ENCODE measurements at regions not wholly inside any gene's neighbourhood (a gene's known extent, or its start where the extent isn't known, plus 50 kb on each side); places are given as distances from the start of the nearest gene placed in this dataset.

GRCh38 chr9:30996761-30997160 is 1387.7 kb upstream of the ACO1 start:
- Histone ChIP-seq H3K9me3 (no peaks in the 10 kb centered on the region), H3K4me1 (no peaks in the 10 kb centered on the region), H3K27me3 (no peaks in the 10 kb centered on the region), H3K4me3 (no peak overlapping the region), H3K27ac (no peak overlapping the region), H3K36me3 (ENCODE audit: low read depth, missing control alignments) (no peaks in the 10 kb centered on the region)
- TF ChIP-seq POLR2A (IDR thresholded peaks at IDR 0.05) (no peak), CTCF (IDR thresholded peaks at IDR 0.05) (no peak)
- intact Hi-C loops (cut with DNase I; ENCODE audit: low total_unique reads), result no loop called here
- WGBS, 2 donors, result 35 to 47% methylated on average over 1 of the region's 1 CpG
- no peak for DNase-seq

DNA sequence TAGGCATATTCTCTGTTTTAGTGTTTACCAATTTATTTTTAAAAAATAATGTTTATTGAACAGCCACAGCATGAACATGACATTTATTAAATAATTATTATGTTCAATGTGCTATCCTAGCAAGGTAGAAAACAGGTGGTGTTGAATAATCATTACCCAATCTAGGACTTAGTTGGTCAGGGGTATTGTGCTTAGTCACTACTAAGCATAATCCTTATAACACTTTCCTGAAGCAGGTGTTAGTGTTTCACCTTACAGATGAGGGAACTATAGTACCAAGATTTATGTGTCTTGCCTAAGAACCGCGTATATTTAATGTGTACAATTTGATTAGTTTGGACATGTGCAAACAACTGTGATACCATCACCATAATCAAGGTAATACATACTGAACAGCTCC is 1387.2 kb upstream of the ACO1 start:
- Histone ChIP-seq H3K4me1 (no peaks in the 10 kb centered on the region), H3K4me3 (no peak overlapping the region), H3K27ac (no peak overlapping the region), H3K9me3 (no peaks in the 10 kb centered on the region), H3K27me3 (no peaks in the 10 kb centered on the region), H3K36me3 (ENCODE audit: low read depth, missing control alignments) (no peaks in the 10 kb centered on the region)
- no peak for TF ChIP-seq POLR2A (IDR thresholded peaks at IDR 0.05)
- TF ChIP-seq CTCF (IDR thresholded peaks at IDR 0.05), result no peak
- no peak for DNase-seq
- intact Hi-C loops (cut with DNase I; ENCODE audit: low total_unique reads), result no loop called here
- WGBS, 2 donors, result 22 to 34% methylated on average over 2 of the region's 2 CpGs

DNA sequence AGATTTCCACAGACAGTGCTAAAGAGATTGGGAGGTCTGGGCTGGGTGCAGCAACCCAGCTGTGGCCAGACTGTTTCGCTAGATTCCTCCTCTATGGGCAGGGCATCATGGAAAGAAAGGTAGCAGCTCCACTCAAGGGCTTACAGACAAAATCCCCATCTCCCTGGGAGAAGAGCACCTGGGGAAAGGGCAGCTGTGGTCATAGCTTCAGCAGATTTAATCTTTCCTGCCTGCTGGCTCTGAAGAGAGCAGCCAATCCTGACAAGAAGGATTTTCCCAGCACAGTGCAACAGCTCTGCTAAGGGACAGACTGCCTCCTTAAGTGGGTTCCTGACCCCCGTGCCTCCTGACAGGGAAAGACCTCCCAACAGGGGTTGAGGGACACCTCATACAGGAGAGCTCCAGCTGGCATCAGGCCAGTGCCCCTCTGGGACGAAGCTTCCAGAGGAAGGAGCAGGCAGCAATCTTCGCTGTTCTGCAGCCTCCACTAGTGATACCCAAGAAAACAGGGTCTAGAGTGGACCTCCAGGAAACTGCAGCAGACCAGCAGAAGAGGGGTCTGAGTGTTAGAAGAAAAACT is 1379.3 kb upstream of the ACO1 start:
- intact Hi-C loops (cut with DNase I; ENCODE audit: low total_unique reads), result no loop called here
- H3K27ac ChIP-seq, result no peak overlapping the region
- H3K9me3 ChIP-seq, result no peaks in the 10 kb centered on the region
- TF ChIP-seq POLR2A (IDR thresholded peaks at IDR 0.05), result no peak
- TF ChIP-seq CTCF (IDR thresholded peaks at IDR 0.05), result no peak
- no peak overlapping the region for H3K4me3 ChIP-seq
- H3K36me3 ChIP-seq (ENCODE audit: low read depth, missing control alignments), result no peaks in the 10 kb centered on the region
- H3K27me3 ChIP-seq, result no peaks in the 10 kb centered on the region
- DNase-seq, result no peak
- H3K4me1 ChIP-seq, result no peaks in the 10 kb centered on the region
- 90 to 92% methylated on average over 3 to 4 of the region's 4 CpGs for WGBS, 2 donors

DNA sequence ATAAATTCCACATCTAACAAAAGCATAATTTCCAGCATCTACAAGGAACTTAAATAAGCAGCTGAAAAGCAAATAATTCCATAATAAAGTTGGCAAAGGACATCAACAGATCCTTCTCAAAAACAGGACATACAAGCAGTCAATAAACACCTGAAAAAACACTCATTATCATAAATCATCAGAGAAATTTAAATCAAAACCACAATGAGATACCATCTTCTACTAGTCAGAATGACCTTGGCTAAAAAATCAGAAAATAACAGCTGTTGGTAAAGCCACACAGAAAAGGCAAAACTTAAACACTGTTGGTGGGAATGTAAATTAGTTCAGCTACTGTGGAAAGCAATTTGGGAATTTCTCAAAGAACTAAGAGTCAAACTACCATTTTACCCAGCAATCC is 1371.1 kb upstream of the ACO1 start:
- H3K9me3 ChIP-seq, result no peaks in the 10 kb centered on the region
- intact Hi-C loops (cut with DNase I; ENCODE audit: low total_unique reads), result no loop called here
- H3K27me3 ChIP-seq, result no peaks in the 10 kb centered on the region
- H3K27ac ChIP-seq, result no peak overlapping the region
- H3K4me3 ChIP-seq, result no peak overlapping the region
- no peaks in the 10 kb centered on the region for H3K36me3 ChIP-seq (ENCODE audit: low read depth, missing control alignments)
- TF ChIP-seq POLR2A (IDR thresholded peaks at IDR 0.05) (no peak), CTCF (IDR thresholded peaks at IDR 0.05) (no peak)
- H3K4me1 ChIP-seq, result no peaks in the 10 kb centered on the region
- no peak for DNase-seq

DNA sequence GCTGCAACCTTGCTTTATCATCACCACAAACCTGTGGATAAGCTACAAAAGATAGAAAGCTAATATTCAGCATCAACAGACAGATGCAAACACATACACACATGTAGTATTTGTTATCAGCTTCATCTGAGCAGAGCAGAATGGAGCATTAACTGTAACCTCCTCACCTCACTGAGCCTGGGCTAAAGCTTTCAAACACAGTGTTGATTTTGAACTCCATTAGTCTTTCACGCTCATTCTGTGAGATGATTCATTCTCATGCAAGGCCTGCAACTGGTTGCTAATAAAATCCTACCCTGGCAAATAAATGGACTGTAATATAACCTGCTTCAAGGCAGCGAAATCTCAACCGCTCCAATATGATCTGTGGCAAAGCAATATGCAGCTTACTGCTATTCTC is 1360.6 kb upstream of the ACO1 start:
- Histone ChIP-seq H3K9me3 (no peaks in the 10 kb centered on the region), H3K27ac (no peak overlapping the region), H3K36me3 (ENCODE audit: low read depth, missing control alignments) (no peaks in the 10 kb centered on the region), H3K4me1 (no peaks in the 10 kb centered on the region), H3K4me3 (no peak overlapping the region), H3K27me3 (no peaks in the 10 kb centered on the region)
- no peak for DNase-seq
- intact Hi-C loops (cut with DNase I; ENCODE audit: low total_unique reads), result no loop called here
- TF ChIP-seq POLR2A (IDR thresholded peaks at IDR 0.05), result no peak
- 87 to 93% methylated on average over 3 of the region's 3 CpGs for WGBS, 2 donors

Data from testis (tissue), 2 donors.